WTC11 (cell line): ENCODE measurements at regions not wholly inside any gene's neighbourhood (a gene's known extent, or its start where the extent isn't known, plus 50 kb on each side); places are given as distances from the start of the nearest gene placed in this dataset.

Source experiments
- ATAC-seq: fragments of 200-7000 bp; cut with Tn5 transposase; 2 replicates; pipeline ENCODE4 v1.10.0; 2021; ENCODE audit warnings: mild to moderate bottlenecking, moderate library complexity
- CTCF ChIA-PET: fragments of 300-600 bp; sonication (Branson Sonifier 250); formaldehyde crosslinking; loops from one replicate; lab custom pipeline; 2021; ENCODE audit warnings: antibody characterized with exemption; lab: Charles Lee
- POLR2A ChIA-PET: fragments of 350-600 bp; sonication (Branson Sonifier 250); formaldehyde crosslinking; loops from one replicate; lab custom pipeline; 2021; ENCODE audit warnings: antibody characterized with exemption; lab: Charles Lee
- DNase-seq: peaks from one replicate; pipeline ENCODE4 v3.0.0; 2021; ENCODE audit warnings: low spot score
- H3K27ac Mint-ChIP-seq: 2 replicates; pipeline ENCODE4 v1.8.0; 2021; ENCODE audit warnings: mixed read lengths
- H3K27me3 Mint-ChIP-seq: 2 replicates; pipeline ENCODE4 v1.8.0; 2021; ENCODE audit warnings: low read depth, mild to moderate bottlenecking, moderate library complexity, mixed read lengths
- H3K36me3 Mint-ChIP-seq: 2 replicates; pipeline ENCODE4 v1.8.0; 2021; ENCODE audit warnings: mixed read lengths
- H3K4me1 Mint-ChIP-seq: 2 replicates; pipeline ENCODE4 v1.8.0; 2022; ENCODE audit warnings: mixed read lengths
- H3K4me3 Mint-ChIP-seq: 2 replicates; pipeline ENCODE4 v1.8.0; 2021; ENCODE audit warnings: mild to moderate bottlenecking, moderate library complexity, mixed read lengths
- H3K9me3 Mint-ChIP-seq: 2 replicates; pipeline ENCODE4 v1.8.0; 2021; ENCODE audit warnings: mixed read lengths
- ARID4B ChIP-seq: sonication (generic); formaldehyde crosslinking; IDR thresholded peaks from 2 replicates; pipeline ENCODE4 v1.8.0; 2023; ENCODE audit warnings: missing genetic modification reagents, mild to moderate bottlenecking, borderline replicate concordance
- ATF3 ChIP-seq: sonication (generic); formaldehyde crosslinking; conservative IDR thresholded peaks from 2 replicates; pipeline ENCODE4 v1.8.1; 2022; ENCODE audit warnings: mild to moderate bottlenecking, missing genetic modification reagents
- E2F1 ChIP-seq: sonication (generic); formaldehyde crosslinking; IDR thresholded peaks from 2 replicates; pipeline ENCODE4 v1.8.0; 2022; ENCODE audit warnings: mild to moderate bottlenecking, missing genetic modification reagents
- EMX1 ChIP-seq: fragments of 250-450 bp; sonication (Bioruptor Pico); IDR thresholded peaks from 2 replicates; pipeline ENCODE4 v1.8.0; 2021; ENCODE audit warnings: mild to moderate bottlenecking
- FOXP1 ChIP-seq: sonication (generic); formaldehyde crosslinking; IDR thresholded peaks from 2 replicates; pipeline ENCODE4 v1.8.0; 2022; ENCODE audit warnings: missing genetic modification reagents, mild to moderate bottlenecking, moderate library complexity, borderline replicate concordance
- MAX ChIP-seq: sonication (generic); formaldehyde crosslinking; IDR thresholded peaks from 2 replicates; pipeline ENCODE4 v1.8.0; 2022; ENCODE audit warnings: mild to moderate bottlenecking, missing genetic modification reagents
- NFE2L1 ChIP-seq: sonication (generic); formaldehyde crosslinking; IDR thresholded peaks from 2 replicates; pipeline ENCODE4 v1.8.1; 2023; ENCODE audit warnings: missing genetic modification reagents
- NR2C2 ChIP-seq: sonication (generic); formaldehyde crosslinking; IDR thresholded peaks from 2 replicates; pipeline ENCODE4 v1.8.0; 2022; ENCODE audit warnings: mild to moderate bottlenecking, missing genetic modification reagents
- OVOL2 ChIP-seq: fragments of 250-450 bp; sonication (Bioruptor Pico); IDR thresholded peaks from 2 replicates; pipeline ENCODE4 v1.9.0; 2021; ENCODE audit warnings: mild to moderate bottlenecking, borderline replicate concordance
- PRRX2 ChIP-seq: fragments of 250-450 bp; sonication (Bioruptor Pico); IDR thresholded peaks from 2 replicates; pipeline ENCODE4 v1.8.0; 2021; ENCODE audit warnings: mild to moderate bottlenecking
- TEAD1 ChIP-seq: sonication (generic); formaldehyde crosslinking; IDR thresholded peaks from 2 replicates; pipeline ENCODE4 v1.8.0; 2022; ENCODE audit warnings: mild to moderate bottlenecking, missing genetic modification reagents
- ZBTB43 ChIP-seq: sonication (generic); formaldehyde crosslinking; IDR thresholded peaks from 2 replicates; pipeline ENCODE4 v1.8.1; 2023; ENCODE audit warnings: mild to moderate bottlenecking, missing genetic modification reagents
- ZNF121 ChIP-seq: sonication (generic); formaldehyde crosslinking; IDR thresholded peaks from 2 replicates; pipeline ENCODE4 v1.8.0; 2023; ENCODE audit warnings: missing genetic modification reagents
- ZNF263 ChIP-seq: sonication (generic); formaldehyde crosslinking; IDR thresholded peaks from 2 replicates; pipeline ENCODE4 v1.8.1; 2022; ENCODE audit warnings: low read depth, mild to moderate bottlenecking, moderate library complexity, missing genetic modification reagents
- ZNF396 ChIP-seq: fragments of 250-450 bp; sonication (Bioruptor Pico); IDR thresholded peaks from 2 replicates; pipeline ENCODE4 v1.8.0; 2021; ENCODE audit warnings: mild to moderate bottlenecking, moderate library complexity, borderline replicate concordance
- ZNF423 ChIP-seq: fragments of 250-450 bp; sonication (Bioruptor Pico); IDR thresholded peaks from 2 replicates; pipeline ENCODE4 v2.1.2; 2022; ENCODE audit warnings: mild to moderate bottlenecking, moderate library complexity
- TF ChIP-seq, protein P1 (sequence below): fragments of 250-450 bp; sonication (Bioruptor Pico); IDR thresholded peaks from 2 replicates; pipeline ENCODE4 v1.9.0; 2021; ENCODE audit warnings: mild to moderate bottlenecking, borderline replicate concordance
- TF ChIP-seq, protein P2 (sequence below): fragments of 250-450 bp; sonication (Bioruptor Pico); IDR thresholded peaks from 2 replicates; pipeline ENCODE4 v1.9.0; 2021; ENCODE audit warnings: mild to moderate bottlenecking
- TF ChIP-seq, protein P3 (sequence below): sonication (generic); formaldehyde crosslinking; IDR thresholded peaks from 2 replicates; pipeline ENCODE4 v1.8.1; 2022; ENCODE audit warnings: missing genetic modification reagents, borderline replicate concordance
- TF ChIP-seq, protein P4 (sequence below): sonication (generic); formaldehyde crosslinking; IDR thresholded peaks from 2 replicates; pipeline ENCODE4 v1.8.1; 2022; ENCODE audit warnings: mild to moderate bottlenecking, missing genetic modification reagents, moderate library complexity, borderline replicate concordance

GRCh38 chr12:78531831-78532458, 332.6 kb upstream of the SYT1 start (continued):
- no peak for TF ChIP-seq TEAD1 (CRISPR knock-in tag)
- TF ChIP-seq, protein P1, sequence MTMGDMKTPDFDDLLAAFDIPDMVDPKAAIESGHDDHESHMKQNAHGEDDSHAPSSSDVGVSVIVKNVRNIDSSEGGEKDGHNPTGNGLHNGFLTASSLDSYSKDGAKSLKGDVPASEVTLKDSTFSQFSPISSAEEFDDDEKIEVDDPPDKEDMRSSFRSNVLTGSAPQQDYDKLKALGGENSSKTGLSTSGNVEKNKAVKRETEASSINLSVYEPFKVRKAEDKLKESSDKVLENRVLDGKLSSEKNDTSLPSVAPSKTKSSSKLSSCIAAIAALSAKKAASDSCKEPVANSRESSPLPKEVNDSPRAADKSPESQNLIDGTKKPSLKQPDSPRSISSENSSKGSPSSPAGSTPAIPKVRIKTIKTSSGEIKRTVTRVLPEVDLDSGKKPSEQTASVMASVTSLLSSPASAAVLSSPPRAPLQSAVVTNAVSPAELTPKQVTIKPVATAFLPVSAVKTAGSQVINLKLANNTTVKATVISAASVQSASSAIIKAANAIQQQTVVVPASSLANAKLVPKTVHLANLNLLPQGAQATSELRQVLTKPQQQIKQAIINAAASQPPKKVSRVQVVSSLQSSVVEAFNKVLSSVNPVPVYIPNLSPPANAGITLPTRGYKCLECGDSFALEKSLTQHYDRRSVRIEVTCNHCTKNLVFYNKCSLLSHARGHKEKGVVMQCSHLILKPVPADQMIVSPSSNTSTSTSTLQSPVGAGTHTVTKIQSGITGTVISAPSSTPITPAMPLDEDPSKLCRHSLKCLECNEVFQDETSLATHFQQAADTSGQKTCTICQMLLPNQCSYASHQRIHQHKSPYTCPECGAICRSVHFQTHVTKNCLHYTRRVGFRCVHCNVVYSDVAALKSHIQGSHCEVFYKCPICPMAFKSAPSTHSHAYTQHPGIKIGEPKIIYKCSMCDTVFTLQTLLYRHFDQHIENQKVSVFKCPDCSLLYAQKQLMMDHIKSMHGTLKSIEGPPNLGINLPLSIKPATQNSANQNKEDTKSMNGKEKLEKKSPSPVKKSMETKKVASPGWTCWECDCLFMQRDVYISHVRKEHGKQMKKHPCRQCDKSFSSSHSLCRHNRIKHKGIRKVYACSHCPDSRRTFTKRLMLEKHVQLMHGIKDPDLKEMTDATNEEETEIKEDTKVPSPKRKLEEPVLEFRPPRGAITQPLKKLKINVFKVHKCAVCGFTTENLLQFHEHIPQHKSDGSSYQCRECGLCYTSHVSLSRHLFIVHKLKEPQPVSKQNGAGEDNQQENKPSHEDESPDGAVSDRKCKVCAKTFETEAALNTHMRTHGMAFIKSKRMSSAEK (CRISPR knock-in tag), result no peak
- no peak for TF ChIP-seq ZNF423 (CRISPR knock-in tag)
- TF ChIP-seq, all 79 proteins: peak for 0

DNA sequence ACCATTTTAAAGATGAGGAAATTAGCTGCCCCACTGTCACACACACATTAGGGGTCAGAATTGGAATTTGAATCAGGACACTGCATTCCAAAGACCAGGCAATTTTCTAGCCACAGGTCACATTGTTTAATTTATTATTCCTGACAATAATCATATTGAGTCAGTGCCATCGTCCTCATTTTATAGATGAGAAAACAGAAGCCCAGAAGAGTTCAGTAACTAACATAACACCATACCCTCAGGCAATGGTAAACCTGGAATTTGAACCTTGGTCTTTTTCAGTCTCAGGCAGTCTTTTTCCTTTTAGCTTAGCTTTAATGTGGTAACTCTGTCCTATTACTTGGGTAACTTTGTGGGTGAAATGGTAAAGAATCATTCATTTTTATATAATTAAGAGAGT, 330.3 kb upstream of the SYT1 start:
- no peak for ATAC-seq
- peaks cover 41% of the 10 kb centered on the region for H3K4me1 Mint-ChIP-seq
- ChIA-PET CTCF (interaction anchor here (0.6 kb wide), 1 partner anchor 28 kb away, joined by 3 read pairs; no protein-coding TSS in a partner anchor), POLR2A (interaction anchor here (0.6 kb wide), 1 partner anchor 833 kb away, joined by 4 read pairs; no protein-coding TSS in a partner anchor)
- no peak overlapping the region for H3K4me3 Mint-ChIP-seq
- H3K27me3 Mint-ChIP-seq, result peaks cover 5% of the 10 kb centered on the region; the same call in 1 of the 2 replicates
- no peaks in the 10 kb centered on the region for H3K9me3 Mint-ChIP-seq
- no peaks in the 10 kb centered on the region for H3K36me3 Mint-ChIP-seq
- no peak for DNase-seq
- no peak overlapping the region for H3K27ac Mint-ChIP-seq
- TF ChIP-seq E2F1, result no peak
- no peak for TF ChIP-seq OVOL2 (CRISPR knock-in tag)
- TF ChIP-seq, protein P2, sequence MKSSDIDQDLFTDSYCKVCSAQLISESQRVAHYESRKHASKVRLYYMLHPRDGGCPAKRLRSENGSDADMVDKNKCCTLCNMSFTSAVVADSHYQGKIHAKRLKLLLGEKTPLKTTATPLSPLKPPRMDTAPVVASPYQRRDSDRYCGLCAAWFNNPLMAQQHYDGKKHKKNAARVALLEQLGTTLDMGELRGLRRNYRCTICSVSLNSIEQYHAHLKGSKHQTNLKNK (CRISPR knock-in tag), result no peak
- no peak for TF ChIP-seq MAX (CRISPR knock-in tag)
- TF ChIP-seq, protein P3, sequence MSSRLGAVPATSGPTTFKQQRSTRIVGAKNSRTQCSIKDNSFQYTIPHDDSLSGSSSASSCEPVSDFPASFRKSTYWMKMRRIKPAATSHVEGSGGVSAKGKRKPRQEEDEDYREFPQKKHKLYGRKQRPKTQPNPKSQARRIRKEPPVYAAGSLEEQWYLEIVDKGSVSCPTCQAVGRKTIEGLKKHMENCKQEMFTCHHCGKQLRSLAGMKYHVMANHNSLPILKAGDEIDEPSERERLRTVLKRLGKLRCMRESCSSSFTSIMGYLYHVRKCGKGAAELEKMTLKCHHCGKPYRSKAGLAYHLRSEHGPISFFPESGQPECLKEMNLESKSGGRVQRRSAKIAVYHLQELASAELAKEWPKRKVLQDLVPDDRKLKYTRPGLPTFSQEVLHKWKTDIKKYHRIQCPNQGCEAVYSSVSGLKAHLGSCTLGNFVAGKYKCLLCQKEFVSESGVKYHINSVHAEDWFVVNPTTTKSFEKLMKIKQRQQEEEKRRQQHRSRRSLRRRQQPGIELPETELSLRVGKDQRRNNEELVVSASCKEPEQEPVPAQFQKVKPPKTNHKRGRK, result no peak
- no peak for TF ChIP-seq ARID4B (CRISPR knock-in tag)
- no peak for TF ChIP-seq NFE2L1
- TF ChIP-seq ATF3 (CRISPR knock-in tag), result no peak
- TF ChIP-seq EMX1 (CRISPR knock-in tag), result no peak
- TF ChIP-seq ZNF121 (CRISPR knock-in tag), result no peak
- TF ChIP-seq FOXP1, result no peak
- TF ChIP-seq, protein P4, sequence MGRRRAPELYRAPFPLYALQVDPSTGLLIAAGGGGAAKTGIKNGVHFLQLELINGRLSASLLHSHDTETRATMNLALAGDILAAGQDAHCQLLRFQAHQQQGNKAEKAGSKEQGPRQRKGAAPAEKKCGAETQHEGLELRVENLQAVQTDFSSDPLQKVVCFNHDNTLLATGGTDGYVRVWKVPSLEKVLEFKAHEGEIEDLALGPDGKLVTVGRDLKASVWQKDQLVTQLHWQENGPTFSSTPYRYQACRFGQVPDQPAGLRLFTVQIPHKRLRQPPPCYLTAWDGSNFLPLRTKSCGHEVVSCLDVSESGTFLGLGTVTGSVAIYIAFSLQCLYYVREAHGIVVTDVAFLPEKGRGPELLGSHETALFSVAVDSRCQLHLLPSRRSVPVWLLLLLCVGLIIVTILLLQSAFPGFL (CRISPR knock-in tag), result no peak
- TF ChIP-seq ZNF396 (CRISPR knock-in tag), result no peak
- TF ChIP-seq ZNF263 (CRISPR knock-in tag), result no peak
- TF ChIP-seq NR2C2 (CRISPR knock-in tag), result no peak
- TF ChIP-seq PRRX2 (CRISPR knock-in tag), result no peak
- TF ChIP-seq ZBTB43 (CRISPR knock-in tag), result no peak
